Cardiac muscle cell (in vitro differentiated cells and primary cell): ENCODE measurements at regions not wholly inside any gene's neighbourhood (a gene's known extent, or its start where the extent isn't known, plus 50 kb on each side); places are given as distances from the start of the nearest gene placed in this dataset.
A peak's percentile ranks its signal among the peaks of the same experiment; 100 is the strongest.
"Not testable (repeated sequence)": the region's sequence is repeated elsewhere in the genome, so short reads cannot be mapped to it uniquely, and the experiment has no call there.

ENCODE experiments used
- DNase-seq, 2 donors: peaks; one replicate each; pipeline versions ENCODE4 v3.0.0 to v3.0.0-alpha.2; 2010 to 2017; ENCODE audit warnings: low read depth in 1 of 2, low spot score in 1 of 2
- H3K27ac ChIP-seq: fragments of 200-600 bp; sonication (generic); 2 replicates; pipeline ENCODE4 v1.5.1; 2016
- H3K27me3 ChIP-seq: fragments of 200-600 bp; sonication (generic); 2 replicates; pipeline ENCODE4 v1.6.0; 2016; ENCODE audit warnings: control low read depth
- H3K36me3 ChIP-seq: fragments of 200-600 bp; sonication (generic); 2 replicates; pipeline ENCODE4 v1.5.1; 2016; ENCODE audit warnings: control low read depth
- H3K4me1 ChIP-seq: fragments of 200-600 bp; sonication (generic); 2 replicates; pipeline ENCODE4 v1.8.1; 2017; ENCODE audit warnings: low read depth, mild to moderate bottlenecking, mixed run types
- H3K4me3 ChIP-seq: fragments of 200-600 bp; sonication (generic); 2 replicates; pipeline ENCODE4 v1.5.1; 2016; ENCODE audit warnings: mild to moderate bottlenecking
- H3K9me3 ChIP-seq: fragments of 200-600 bp; sonication (generic); 2 replicates; pipeline ENCODE4 v1.5.1; 2017; ENCODE audit warnings: low read depth, mild to moderate bottlenecking, control low read depth
- CTCF ChIP-seq: IDR thresholded peaks from 2 replicates; pipeline ENCODE4 v1.5.1; 2012; ENCODE audit warnings: low read depth, mild to moderate bottlenecking, low read length

- Histone ChIP-seq H3K4me3 (no peak overlapping the region), H3K27me3 (no peaks in the 10 kb centered on the region), H3K4me1 (no peaks in the 10 kb centered on the region), H3K9me3 (no peaks in the 10 kb centered on the region), H3K27ac (no peak overlapping the region), H3K36me3 (no peaks in the 10 kb centered on the region)
- no peak for TF ChIP-seq CTCF
- no peak for DNase-seq
These were observed 248.1 kb downstream of the ASXL3 start for GRCh38 chr18:33826151-33826550.

- Histone ChIP-seq H3K27me3 (no peaks in the 10 kb centered on the region), H3K27ac (no peak overlapping the region), H3K4me3 (no peak overlapping the region), H3K9me3 (no peaks in the 10 kb centered on the region), H3K4me1 (no peaks in the 10 kb centered on the region), H3K36me3 (no peaks in the 10 kb centered on the region)
- peak in 1 of 2 donors; percentile 46 for DNase-seq
- no peak for TF ChIP-seq CTCF
These were observed 243.5 kb downstream of the ASXL3 start for GRCh38 chr18:33821503-33821902.

- no peaks in the 10 kb centered on the region for H3K36me3 ChIP-seq
These were observed 242.7 kb downstream of the ASXL3 start for GRCh38 chr18:33820517-33821371.

GRCh38 chr18:33819692-33820343 lies 241.8 kb downstream of the ASXL3 start:
- H3K4me3 ChIP-seq, H3K36me3 ChIP-seq, H3K27ac ChIP-seq, H3K27me3 ChIP-seq, DNase-seq, H3K4me1 ChIP-seq, H3K9me3 ChIP-seq: not testable (repeated sequence)

More at GRCh38 chr18:33820517-33821371, 242.7 kb downstream of the ASXL3 start:
- Histone ChIP-seq H3K27ac (no peak overlapping the region), H3K4me1 (no peaks in the 10 kb centered on the region), H3K9me3 (no peaks in the 10 kb centered on the region), H3K27me3 (no peaks in the 10 kb centered on the region), H3K4me3 (no peak overlapping the region)
- TF ChIP-seq CTCF: no peak
- DNase-seq: no peak

GRCh38 chr18:33818145-33818544 lies 240.1 kb downstream of the ASXL3 start:
- no peak overlapping the region for H3K27ac ChIP-seq
- no peaks in the 10 kb centered on the region for H3K9me3 ChIP-seq
- H3K4me3 ChIP-seq: no peak overlapping the region
- no peaks in the 10 kb centered on the region for H3K36me3 ChIP-seq
- no peak for TF ChIP-seq CTCF
- DNase-seq: no peak
- H3K4me1 ChIP-seq: no peaks in the 10 kb centered on the region
- no peaks in the 10 kb centered on the region for H3K27me3 ChIP-seq

GRCh38 chr18:33817096-33817495 lies 239.1 kb downstream of the ASXL3 start:
- H3K27ac ChIP-seq: no peak overlapping the region
- no peak overlapping the region for H3K4me3 ChIP-seq
- no peaks in the 10 kb centered on the region for H3K4me1 ChIP-seq
- no peaks in the 10 kb centered on the region for H3K27me3 ChIP-seq
- no peaks in the 10 kb centered on the region for H3K36me3 ChIP-seq
- no peaks in the 10 kb centered on the region for H3K9me3 ChIP-seq
- DNase-seq: no peak
- TF ChIP-seq CTCF: no peak
